HL-60 (cell line): ENCODE measurements at regions not wholly inside any gene's neighbourhood (a gene's known extent, or its start where the extent isn't known, plus 50 kb on each side); places are given as distances from the start of the nearest gene placed in this dataset.

ENCODE experiments used
- CTCF ChIP-seq: IDR thresholded peaks from one replicate; pipeline ENCODE4 v1.5.1; 2011; ENCODE audit warnings: low read length, control low read depth, inconsistent platforms; ENCODE audit not compliant: insufficient read depth
- GABPA ChIP-seq: IDR thresholded peaks from 2 replicates; pipeline ENCODE4 v1.6.1; 2012; ENCODE audit warnings: low read depth
- POLR2AphosphoS5 ChIP-seq: IDR thresholded peaks from 2 replicates; pipeline ENCODE4 v1.6.1; 2012; ENCODE audit warnings: low read depth
- REST ChIP-seq: IDR thresholded peaks from 2 replicates; pipeline ENCODE4 v1.6.1; 2012; ENCODE audit warnings: low read depth; ENCODE audit not compliant: insufficient replicate concordance
- SPI1 ChIP-seq: IDR thresholded peaks from 2 replicates; pipeline ENCODE4 v1.6.1; 2012; ENCODE audit warnings: low read depth, mild to moderate bottlenecking, borderline replicate concordance

GRCh38 chr2:21369787-21370186, 246.0 kb downstream of the TDRD15 start:
- TF ChIP-seq CTCF (no peak), GABPA (no peak), SPI1 (no peak), POLR2AphosphoS5 (no peak), REST (no peak)
